Choroid plexus epithelial cell (primary cell): ENCODE measurements at regions not wholly inside any gene's neighbourhood (a gene's known extent, or its start where the extent isn't known, plus 50 kb on each side); places are given as distances from the start of the nearest gene placed in this dataset.

Source experiments
- DNase-seq: peaks from one replicate; pipeline ENCODE4 v3.0.0-alpha.2; 2010; ENCODE audit warnings: low read depth
- H3K4me3 ChIP-seq: 2 replicates; pipeline ENCODE4 v1.5.1; 2011; ENCODE audit warnings: low read depth, mild to moderate bottlenecking, control low read depth, low read length, moderate library complexity
- CTCF ChIP-seq: conservative IDR thresholded peaks from 2 replicates; pipeline ENCODE4 v1.5.1; 2011; ENCODE audit warnings: low read depth, mild to moderate bottlenecking, control low read depth, inconsistent platforms, low read length, moderate library complexity

- peak; percentile 22 for DNase-seq
- no peak overlapping the region for H3K4me3 ChIP-seq
- TF ChIP-seq CTCF: no peak
Observed at GRCh38 chr18:67211646-67212045, 304.9 kb downstream of the DSEL start.

GRCh38 chr18:67200665-67201064 lies 315.9 kb downstream of the DSEL start:
- no peak overlapping the region for H3K4me3 ChIP-seq
- no peak for TF ChIP-seq CTCF
- DNase-seq: no peak

- peak; percentile 86 for DNase-seq
- H3K4me3 ChIP-seq: no peak overlapping the region
- peak; percentile 58 for TF ChIP-seq CTCF
Observed at GRCh38 chr18:67199993-67200617, 316.4 kb downstream of the DSEL start.

- no peak for DNase-seq
- H3K4me3 ChIP-seq: no peak overlapping the region
- TF ChIP-seq CTCF: no peak
Observed at GRCh38 chr18:67194886-67195285, 321.6 kb downstream of the DSEL start.

GRCh38 chr18:67192535-67192934 lies 324.0 kb downstream of the DSEL start:
- no peak for TF ChIP-seq CTCF
- H3K4me3 ChIP-seq: no peak overlapping the region
- DNase-seq: no peak

GRCh38 chr18:67183398-67183797 lies 333.1 kb downstream of the DSEL start:
- DNase-seq: no peak
- H3K4me3 ChIP-seq: no peak overlapping the region
- TF ChIP-seq CTCF: no peak

- DNase-seq: no peak
- no peak overlapping the region for H3K4me3 ChIP-seq
- no peak for TF ChIP-seq CTCF
Observed at GRCh38 chr18:67179726-67180125, 336.8 kb downstream of the DSEL start.
